Glutamatergic neuron (in vitro differentiated cells): ENCODE measurements at regions not wholly inside any gene's neighbourhood (a gene's known extent, or its start where the extent isn't known, plus 50 kb on each side); places are given as distances from the start of the nearest gene placed in this dataset.
"Not testable (repeated sequence)": the region's sequence is repeated elsewhere in the genome, so short reads cannot be mapped to it uniquely, and the experiment has no call there.

Source experiments
- DNase-seq: peaks from one replicate; pipeline ENCODE4 v3.0.0; 2022
- H3K27ac Mint-ChIP-seq: one replicate; pipeline ENCODE4 v1.8.0; 2020; ENCODE audit warnings: mild to moderate bottlenecking, mixed read lengths, inconsistent platforms; ENCODE audit not compliant: unreplicated experiment
- H3K27me3 Mint-ChIP-seq: one replicate; pipeline ENCODE4 v1.8.0; 2020; ENCODE audit warnings: mild to moderate bottlenecking, moderate library complexity, mixed read lengths, inconsistent platforms; ENCODE audit not compliant: unreplicated experiment
- H3K36me3 Mint-ChIP-seq: one replicate; pipeline ENCODE4 v1.8.0; 2020; ENCODE audit warnings: mild to moderate bottlenecking, mixed read lengths, inconsistent platforms; ENCODE audit not compliant: unreplicated experiment
- H3K4me1 Mint-ChIP-seq: one replicate; pipeline ENCODE4 v1.8.0; 2020; ENCODE audit warnings: mild to moderate bottlenecking, low read depth, mixed read lengths, inconsistent platforms; ENCODE audit not compliant: unreplicated experiment
- H3K4me3 Mint-ChIP-seq: one replicate; pipeline ENCODE4 v1.8.0; 2020; ENCODE audit warnings: mild to moderate bottlenecking, mixed read lengths, inconsistent platforms; ENCODE audit not compliant: unreplicated experiment
- H3K9me3 Mint-ChIP-seq: one replicate; pipeline ENCODE4 v1.8.0; 2020; ENCODE audit warnings: mild to moderate bottlenecking, moderate library complexity, mixed read lengths, inconsistent platforms; ENCODE audit not compliant: unreplicated experiment
- TF ChIP-seq, protein P1 (sequence below): fragments of 200-600 bp; sonication (generic); IDR thresholded peaks from one replicate; pipeline ENCODE4 v1.5.0; 2021; ENCODE audit not compliant: partially characterized antibody, unreplicated experiment

DNA sequence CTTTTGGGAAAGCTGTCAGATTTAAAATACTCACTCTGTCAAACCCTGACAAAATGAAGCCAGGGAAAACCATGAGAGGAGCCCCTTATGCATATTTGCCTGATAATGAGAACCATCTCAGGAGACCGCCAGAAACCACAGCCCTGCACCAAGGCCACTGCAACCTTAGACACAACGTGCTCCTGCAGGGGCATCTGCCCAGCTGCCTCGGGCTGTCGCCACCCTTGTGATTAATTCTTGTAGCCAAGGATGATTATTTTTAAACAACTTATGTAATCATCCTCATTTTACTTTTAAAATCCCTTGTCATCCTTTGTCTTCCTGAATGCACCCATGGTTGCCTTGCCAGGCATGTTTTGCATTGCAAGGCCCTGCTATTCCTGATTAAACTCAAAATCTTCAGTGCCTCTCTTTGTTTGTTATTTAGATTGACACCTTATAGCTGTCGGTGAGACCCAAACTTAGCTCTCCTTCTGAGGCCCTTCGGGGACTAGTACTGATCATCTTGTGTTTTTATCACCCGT, 766.4 kb upstream of the TMEM132C start:
- H3K4me1 Mint-ChIP-seq = peaks cover 4% of the 10 kb centered on the region
- no peak for DNase-seq
- H3K27ac Mint-ChIP-seq = no peak overlapping the region
- no peak overlapping the region for H3K4me3 Mint-ChIP-seq
- no peaks in the 10 kb centered on the region for H3K36me3 Mint-ChIP-seq
- H3K27me3 Mint-ChIP-seq = no peaks in the 10 kb centered on the region
- H3K9me3 Mint-ChIP-seq = peaks cover 2% of the 10 kb centered on the region
- TF ChIP-seq, protein P1, sequence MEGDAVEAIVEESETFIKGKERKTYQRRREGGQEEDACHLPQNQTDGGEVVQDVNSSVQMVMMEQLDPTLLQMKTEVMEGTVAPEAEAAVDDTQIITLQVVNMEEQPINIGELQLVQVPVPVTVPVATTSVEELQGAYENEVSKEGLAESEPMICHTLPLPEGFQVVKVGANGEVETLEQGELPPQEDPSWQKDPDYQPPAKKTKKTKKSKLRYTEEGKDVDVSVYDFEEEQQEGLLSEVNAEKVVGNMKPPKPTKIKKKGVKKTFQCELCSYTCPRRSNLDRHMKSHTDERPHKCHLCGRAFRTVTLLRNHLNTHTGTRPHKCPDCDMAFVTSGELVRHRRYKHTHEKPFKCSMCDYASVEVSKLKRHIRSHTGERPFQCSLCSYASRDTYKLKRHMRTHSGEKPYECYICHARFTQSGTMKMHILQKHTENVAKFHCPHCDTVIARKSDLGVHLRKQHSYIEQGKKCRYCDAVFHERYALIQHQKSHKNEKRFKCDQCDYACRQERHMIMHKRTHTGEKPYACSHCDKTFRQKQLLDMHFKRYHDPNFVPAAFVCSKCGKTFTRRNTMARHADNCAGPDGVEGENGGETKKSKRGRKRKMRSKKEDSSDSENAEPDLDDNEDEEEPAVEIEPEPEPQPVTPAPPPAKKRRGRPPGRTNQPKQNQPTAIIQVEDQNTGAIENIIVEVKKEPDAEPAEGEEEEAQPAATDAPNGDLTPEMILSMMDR = no peak

DNA sequence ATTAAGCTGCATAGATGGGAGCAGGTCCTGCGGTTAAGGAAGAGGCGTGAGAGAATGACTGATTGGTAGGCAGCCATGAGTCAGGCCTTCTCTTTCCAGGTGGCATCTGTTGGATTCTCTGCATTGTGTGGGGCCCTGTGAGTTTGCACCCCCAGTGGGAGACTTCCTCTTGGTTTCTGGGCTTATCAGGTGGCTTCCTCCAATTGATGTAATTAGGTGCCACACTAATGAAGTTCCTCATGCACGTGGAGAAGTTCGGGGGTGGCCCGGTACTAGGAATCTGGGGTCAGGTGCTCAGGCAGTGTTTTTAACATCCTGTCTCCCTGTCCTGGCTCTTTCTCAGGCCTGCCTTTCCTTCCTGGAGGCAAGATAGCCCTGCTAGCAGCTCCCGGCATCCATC, 765.1 kb upstream of the TMEM132C start:
- Mint-ChIP-seq H3K27me3 (no peaks in the 10 kb centered on the region), H3K36me3 (no peaks in the 10 kb centered on the region), H3K27ac (no peak overlapping the region), H3K9me3 (peaks cover 2% of the 10 kb centered on the region), H3K4me3 (no peak overlapping the region), H3K4me1 (peaks cover 2% of the 10 kb centered on the region)
- TF ChIP-seq, protein P1 = no peak
- no peak for DNase-seq

DNA sequence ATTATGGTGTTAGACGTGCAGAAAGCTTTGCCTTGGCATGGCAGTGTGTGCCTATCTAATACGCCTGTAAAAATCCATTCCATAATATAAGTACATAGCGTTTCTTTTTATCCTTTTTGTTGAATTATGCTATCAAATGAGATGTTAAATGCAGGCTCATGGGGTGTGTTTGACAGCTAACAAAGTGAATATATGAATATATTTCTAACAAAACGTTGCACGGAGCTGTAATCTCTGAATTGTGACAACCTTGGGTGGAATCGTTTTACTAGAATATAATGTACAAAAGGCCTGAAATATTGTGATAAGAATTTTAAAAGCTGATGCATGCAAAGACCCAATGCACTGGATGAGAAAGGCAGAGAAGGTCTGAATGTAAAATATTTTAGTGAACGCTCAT, 763.7 kb upstream of the TMEM132C start:
- TF ChIP-seq, protein P1 = no peak
- Mint-ChIP-seq H3K4me1 (peaks cover 2% of the 10 kb centered on the region), H3K36me3 (no peaks in the 10 kb centered on the region), H3K27me3 (no peaks in the 10 kb centered on the region), H3K4me3 (no peak overlapping the region), H3K9me3 (peaks cover 2% of the 10 kb centered on the region), H3K27ac (no peak overlapping the region)
- no peak for DNase-seq

DNA sequence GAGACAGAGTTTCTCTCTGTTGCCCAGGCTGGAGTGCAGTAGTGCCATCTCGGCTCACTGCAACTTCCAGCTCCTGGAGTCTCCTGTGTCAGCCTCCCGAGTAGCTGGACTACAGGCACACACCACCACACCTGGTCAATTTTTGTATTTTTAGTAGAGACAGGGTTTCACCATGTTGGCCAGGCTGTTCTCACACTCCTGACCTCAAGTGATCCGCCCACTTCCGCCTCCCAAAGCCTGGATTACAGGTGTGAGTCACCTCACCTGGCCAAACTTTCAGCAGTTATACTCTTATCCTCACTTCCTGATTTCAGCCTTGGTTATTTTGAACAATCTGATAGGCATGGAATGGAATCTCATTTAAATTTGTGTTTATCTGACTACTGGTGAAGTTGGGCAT, 763.0 kb upstream of the TMEM132C start:
- DNase-seq, H3K27ac Mint-ChIP-seq, H3K36me3 Mint-ChIP-seq, H3K27me3 Mint-ChIP-seq, H3K4me3 Mint-ChIP-seq, H3K9me3 Mint-ChIP-seq, H3K4me1 Mint-ChIP-seq: not testable (repeated sequence)

DNA sequence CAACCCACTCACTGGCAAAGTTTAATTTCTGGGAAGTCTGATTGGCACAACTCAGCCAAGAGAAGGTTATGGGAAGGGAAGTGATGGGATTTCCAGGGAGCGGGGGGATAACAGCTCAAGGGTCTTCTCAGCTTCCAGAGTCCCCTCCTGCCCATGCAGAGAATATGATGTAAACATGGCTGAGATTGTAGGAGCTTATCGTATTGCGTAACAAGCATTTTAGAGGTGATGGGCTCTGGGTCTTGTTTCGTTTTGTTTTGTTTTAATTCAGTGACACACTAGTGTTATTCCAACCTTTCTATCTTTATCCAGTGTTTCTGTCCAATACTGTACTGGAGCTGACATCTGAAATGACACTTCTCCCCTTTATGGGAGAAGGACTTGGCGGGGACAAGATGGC, 762.1 kb upstream of the TMEM132C start:
- Mint-ChIP-seq H3K27me3 (no peaks in the 10 kb centered on the region), H3K4me1 (peaks cover 2% of the 10 kb centered on the region), H3K9me3 (peaks cover 2% of the 10 kb centered on the region), H3K36me3 (no peaks in the 10 kb centered on the region), H3K27ac (no peak overlapping the region), H3K4me3 (no peak overlapping the region)
- DNase-seq = no peak
- TF ChIP-seq, protein P1 = no peak
